K562 (cell line): ENCODE measurements at regions not wholly inside any gene's neighbourhood (a gene's known extent, or its start where the extent isn't known, plus 50 kb on each side); places are given as distances from the start of the nearest gene placed in this dataset.

Experiments
- ATAC-seq: fragments of 200-7000 bp; cut with Tn5 transposase; 3 replicates; pipeline ENCODE4 v1.9.1; 2020; ENCODE audit warnings: moderate library complexity
- BruUV-seq: library from RNA; stranded (reverse); fragments of 400-500 nt; replicated peaks from 2 replicates; lab custom pipeline; 2021; lab: Mats Ljungman, UMichigan
- CTCF ChIA-PET: fragments of 300-600 bp; formaldehyde crosslinking; extraction: SDS; loops from one replicate; lab custom pipeline; 2021; ENCODE audit warnings: low intra/inter-chr PET ratio; lab: Yijun Ruan, JAX
- POLR2A ChIA-PET: fragments of 300-600, 350-650 bp; sonication (Branson Sonifier 250); formaldehyde crosslinking; extraction: SDS; loops from one replicate; lab custom pipeline; 2021; ENCODE audit warnings: antibody characterized with exemption, inconsistent platforms; lab: Yijun Ruan, JAX
- DNase-seq, 4 experiments: peaks; one replicate each; pipeline versions ENCODE4 v3.0.0 to v3.0.0-alpha.2; 2011 to 2018; ENCODE audit warnings: low spot score in 3 of 4, mixed read lengths in 3 of 4; ENCODE audit errors: extremely low read depth in 1 of 4
- FAIRE-seq: peaks from 2 replicates; lab custom pipeline; 2011; peaks lifted over from hg19 to GRCh38; lab: Jason Lieb, UNC
- H2AFZ ChIP-seq: 2 replicates; pipeline ENCODE4 v1.6.0; 2011; ENCODE audit warnings: low read depth, low read length, control low read depth, inconsistent platforms
- H3K27ac ChIP-seq: fragments of 200-600 bp; 3 replicates; pipeline ENCODE4 v1.8.0; 2011; ENCODE audit warnings: low read depth, mild to moderate bottlenecking, control low read depth, inconsistent platforms, low read length, moderate library complexity, mixed read lengths; ENCODE audit errors: extremely low read depth
- H3K27me3 ChIP-seq, 2 experiments: fragments of 300-600 bp in 1 of 2; 2 replicates in 1 of 2; 3 replicates in 1 of 2; pipeline versions ENCODE4 v1.6.0 to v1.8.0; 2011; ENCODE audit warnings: inconsistent platforms in 2 of 2, low read length in 2 of 2, mild to moderate bottlenecking in 1 of 2, mixed read lengths in 1 of 2, moderate library complexity in 1 of 2; ENCODE audit not compliant: control insufficient read depth in 2 of 2, insufficient read depth in 2 of 2
- H3K36me3 ChIP-seq: fragments of 300-600 bp; 3 replicates; pipeline ENCODE4 v1.8.0; 2011; ENCODE audit warnings: mild to moderate bottlenecking, low read length, inconsistent platforms; ENCODE audit not compliant: control insufficient read depth, insufficient read depth
- H3K4me1 ChIP-seq, 2 experiments: fragments of 200-600 bp in 1 of 2; replicated peaks in 1 of 2; 2 replicates in 1 of 2; 3 replicates in 1 of 2; pipeline versions ENCODE4 v1.5.1 to v1.8.0; 2011; ENCODE audit warnings: inconsistent platforms in 2 of 2, low read length in 2 of 2, mild to moderate bottlenecking in 1 of 2, mixed read lengths in 1 of 2, moderate library complexity in 1 of 2; ENCODE audit not compliant: control insufficient read depth in 2 of 2, insufficient read depth in 2 of 2
- H3K4me2 ChIP-seq: 2 replicates; pipeline ENCODE4 v1.6.1; 2011; ENCODE audit warnings: low read length, control low read depth, inconsistent platforms, mixed read lengths; ENCODE audit not compliant: insufficient read depth
- H3K4me3 ChIP-seq: fragments of 200-600 bp; sonication (generic), shearing (Covaris generic); 2 replicates; pipeline ENCODE4 v1.5.1; 2016; ENCODE audit warnings: control low read depth, inconsistent platforms
- H3K79me2 ChIP-seq: fragments of 200-600 bp; 3 replicates; pipeline ENCODE4 v1.8.0; 2011; ENCODE audit warnings: low read length, inconsistent platforms; ENCODE audit not compliant: control insufficient read depth, insufficient read depth
- H3K9ac ChIP-seq, 2 experiments: 2 replicates each; pipeline versions ENCODE4 v1.6.0 to v1.6.1; 2011; ENCODE audit warnings: low read depth in 2 of 2, low read length in 2 of 2, control low read depth in 1 of 2, inconsistent platforms in 1 of 2, mild to moderate bottlenecking in 1 of 2, mixed read lengths in 1 of 2; ENCODE audit not compliant: insufficient read depth in 1 of 2
- H3K9me1 ChIP-seq: one replicate; pipeline ENCODE4 v1.6.0; 2011; ENCODE audit warnings: inconsistent platforms, mild to moderate bottlenecking, low read length, moderate library complexity; ENCODE audit not compliant: control insufficient read depth, insufficient read depth
- H3K9me3 ChIP-seq: replicated peaks from 2 replicates; pipeline ENCODE4 v1.5.1; 2011; ENCODE audit warnings: low read depth, low read length, inconsistent platforms; ENCODE audit not compliant: control insufficient read depth, insufficient read depth
- H4K20me1 ChIP-seq: replicated peaks from 2 replicates; pipeline ENCODE4 v1.6.1; 2011; ENCODE audit warnings: low read length, inconsistent platforms, mixed read lengths; ENCODE audit not compliant: control insufficient read depth, insufficient read depth
- CBFB ChIP-seq: sonication (generic); formaldehyde crosslinking; IDR thresholded peaks from 2 replicates; pipeline ENCODE4 v1.4.0; 2020; ENCODE audit warnings: mild to moderate bottlenecking, missing genetic modification reagents
- CHD4 ChIP-seq: fragments of 200-600 bp; sonication (generic); IDR thresholded peaks from 3 replicates; pipeline ENCODE4 v1.6.1; 2012; ENCODE audit warnings: low read depth, mild to moderate bottlenecking, mixed read lengths, low read length, inconsistent platforms; ENCODE audit not compliant: insufficient read depth, insufficient replicate concordance, poor library complexity, severe bottlenecking
- KAT7 ChIP-seq: sonication (generic); formaldehyde crosslinking; IDR thresholded peaks from 2 replicates; pipeline ENCODE4 v1.8.0; 2022; ENCODE audit warnings: missing genetic modification reagents, mild to moderate bottlenecking, borderline replicate concordance
- L3MBTL2 ChIP-seq: fragments of 450-650 bp; IDR thresholded peaks from 2 replicates; pipeline ENCODE4 v1.6.1; 2016; ENCODE audit warnings: mild to moderate bottlenecking, moderate library complexity
- WGBS: fragments of 100-300 bp; shearing (Covaris generic); methylation state at CpG from one replicate; pipeline ENCODE4 v1.1.6; 2016; ENCODE audit warnings: low coverage, mixed read lengths; ENCODE audit not compliant: insufficient coverage; ENCODE audit errors: missing lambda C conversion rate; 5-methylcytosine and 5-hydroxymethylcytosine counted together
- in situ Hi-C: fragments of 300-500 bp; cut with MboI; formaldehyde crosslinking; loops from 4 replicates; pipeline ENCODE4 v1.15.0; 2018; ENCODE audit warnings: inconsistent platforms, mixed read lengths
- intact Hi-C: fragments of 100-400 bp; cut with micrococcal nuclease; formaldehyde crosslinking; loops from 2 replicates; pipeline ENCODE4 v1.14.2; 2022
- TF ChIP-seq, protein P1 (sequence below): fragments of 450-650 bp; IDR thresholded peaks from 2 replicates; pipeline ENCODE4 v1.6.1; 2018; ENCODE audit warnings: mild to moderate bottlenecking, low read depth; ENCODE audit not compliant: partially characterized antibody

- no peak overlapping the region for H2AFZ ChIP-seq
- no peaks in the 10 kb centered on the region for H4K20me1 ChIP-seq
- FAIRE-seq, result no peak
- no peaks in the 10 kb centered on the region for H3K36me3 ChIP-seq
- TF ChIP-seq KAT7, result no peak
- TF ChIP-seq CHD4, result no peak
- TF ChIP-seq, all 486 proteins: peak for 0
- Histone ChIP-seq H3K27ac (no peak overlapping the region), H3K9me3 (no peaks in the 10 kb centered on the region), H3K9me1 (no peaks in the 10 kb centered on the region), H3K4me1 (no peaks in the 10 kb centered on the region), H3K4me3 (no peak overlapping the region), H3K9ac (no peak overlapping the region), H3K4me2 (no peak overlapping the region), H3K79me2 (no peaks in the 10 kb centered on the region), H3K27me3 (no peaks in the 10 kb centered on the region)
- POLR2A ChIA-PET, result no interaction called here
- intact Hi-C loops (no loop called here), in situ Hi-C loops (no loop called here)
- BruUV-seq, result no TSS peak
- CTCF ChIA-PET, result no interaction called here
- 6% methylated on average over 1 of the region's 1 CpG for WGBS
- DNase-seq (no peak), ATAC-seq (no peak)
Measured at GRCh38 chr2:66032226-66032775, 402.6 kb upstream of the MEIS1 start.

DNA sequence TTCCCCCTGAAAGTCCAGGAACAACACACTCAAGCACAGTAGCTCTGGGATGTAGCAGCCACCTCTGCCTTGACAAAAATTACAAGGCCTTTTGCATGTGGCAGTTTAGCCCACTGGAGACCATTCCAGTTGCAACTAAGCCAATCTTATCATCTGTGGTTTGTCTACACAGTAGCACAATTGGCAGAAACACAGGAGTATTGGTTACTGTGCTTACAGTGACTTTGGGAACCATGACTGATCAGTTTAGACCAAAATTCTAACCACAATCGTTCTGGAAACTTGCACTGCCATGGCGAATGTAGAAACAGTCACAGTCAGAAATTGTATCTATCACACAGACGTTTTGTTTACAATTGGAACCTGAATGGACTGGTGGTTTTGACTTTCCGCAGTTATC, 403.7 kb upstream of the MEIS1 start:
- no peak for DNase-seq
- BruUV-seq, result no TSS peak
- in situ Hi-C loops, result no loop called here
- no peaks in the 10 kb centered on the region for H3K79me2 ChIP-seq
- 0% methylated on average over 4 of the region's 4 CpGs for WGBS
- ChIA-PET POLR2A (no interaction called here), CTCF (no interaction called here)
- FAIRE-seq, result no peak
- no peaks in the 10 kb centered on the region for H4K20me1 ChIP-seq
- H3K36me3 ChIP-seq, result no peaks in the 10 kb centered on the region
- no peak overlapping the region for H3K4me2 ChIP-seq
- intact Hi-C loops, result no loop called here
- no peak overlapping the region for H3K4me3 ChIP-seq
- TF ChIP-seq CBFB (CRISPR knock-in tag) (no peak), L3MBTL2 (no peak)
- TF ChIP-seq, protein P1, sequence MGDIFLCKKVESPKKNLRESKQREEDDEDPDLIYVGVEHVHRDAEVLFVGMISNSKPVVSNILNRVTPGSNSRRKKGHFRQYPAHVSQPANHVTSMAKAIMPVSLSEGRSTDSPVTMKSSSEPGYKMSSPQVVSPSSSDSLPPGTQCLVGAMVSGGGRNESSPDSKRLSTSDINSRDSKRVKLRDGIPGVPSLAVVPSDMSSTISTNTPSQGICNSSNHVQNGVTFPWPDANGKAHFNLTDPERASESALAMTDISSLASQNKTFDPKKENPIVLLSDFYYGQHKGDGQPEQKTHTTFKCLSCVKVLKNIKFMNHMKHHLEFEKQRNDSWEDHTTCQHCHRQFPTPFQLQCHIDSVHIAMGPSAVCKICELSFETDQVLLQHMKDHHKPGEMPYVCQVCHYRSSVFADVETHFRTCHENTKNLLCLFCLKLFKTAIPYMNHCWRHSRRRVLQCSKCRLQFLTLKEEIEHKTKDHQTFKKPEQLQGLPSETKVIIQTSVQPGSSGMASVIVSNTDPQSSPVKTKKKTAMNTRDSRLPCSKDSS, result no peak
- no peak overlapping the region for H3K9ac ChIP-seq
- H3K27me3 ChIP-seq, result no peaks in the 10 kb centered on the region
- no peak overlapping the region for H3K27ac ChIP-seq
- no peaks in the 10 kb centered on the region for H3K4me1 ChIP-seq
- H3K9me1 ChIP-seq, result no peaks in the 10 kb centered on the region
- no peaks in the 10 kb centered on the region for H3K9me3 ChIP-seq
- no peak for ATAC-seq
- H2AFZ ChIP-seq, result no peak overlapping the region
